HEK293 (cell line): ENCODE measurements at regions not wholly inside any gene's neighbourhood (a gene's known extent, or its start where the extent isn't known, plus 50 kb on each side); places are given as distances from the start of the nearest gene placed in this dataset.

Experiments
- CTCF ChIA-PET: fragments of 350-600 bp; formaldehyde crosslinking; extraction: SDS; loops from one replicate; lab custom pipeline; 2021; ENCODE audit warnings: antibody characterized with exemption; lab: Yijun Ruan, JAX
- POLR2A ChIA-PET: fragments of 300-600 bp; formaldehyde crosslinking; extraction: SDS; loops from one replicate; lab custom pipeline; 2020; ENCODE audit warnings: antibody characterized with exemption, inconsistent platforms; lab: Yijun Ruan, JAX
- H3K27ac ChIP-seq: fragments of 200-500 bp; sonication (Bioruptor generic); 2 replicates; pipeline ENCODE4 v1.5.1; 2014; ENCODE audit warnings: low read depth, low read length, control low read depth, inconsistent platforms; ENCODE audit errors: extremely low read depth
- H3K36me3 ChIP-seq, 2 experiments: fragments of 200-500 bp in 1 of 2; sonication (Bioruptor generic) in 1 of 2; 1 replicate in 1 of 2; 2 replicates in 1 of 2; pipeline ENCODE4 v1.5.1; 2014 to 2017; ENCODE audit warnings: inconsistent platforms in 2 of 2, low read length in 2 of 2; ENCODE audit not compliant: control insufficient read depth in 2 of 2, insufficient read depth in 1 of 2
- H3K4me1 ChIP-seq: fragments of 200-500 bp; sonication (Bioruptor generic); 2 replicates; pipeline ENCODE4 v1.5.1; 2014; ENCODE audit warnings: mild to moderate bottlenecking, low read length, inconsistent platforms; ENCODE audit not compliant: control insufficient read depth, insufficient read depth
- H3K4me3 ChIP-seq: 2 replicates; pipeline ENCODE4 v1.5.1; 2011; ENCODE audit warnings: low read depth, mild to moderate bottlenecking, control low read depth, low read length, moderate library complexity
- H3K9me3 ChIP-seq: fragments of 200-500 bp; sonication (Bioruptor generic); 2 replicates; pipeline ENCODE4 v1.5.1; 2014; ENCODE audit warnings: low read depth, low read length, inconsistent platforms; ENCODE audit not compliant: control insufficient read depth, insufficient read depth
- MEIS1 ChIP-seq: sonication (generic); formaldehyde crosslinking; IDR thresholded peaks from 2 replicates; pipeline ENCODE4 v1.8.1; 2022; ENCODE audit warnings: missing genetic modification reagents, mild to moderate bottlenecking, borderline replicate concordance
- ZSCAN23 ChIP-seq: fragments of 450-650 bp; formaldehyde crosslinking; IDR thresholded peaks from 2 replicates; pipeline ENCODE4 v1.5.1; 2016; ENCODE audit warnings: missing biosample characterization, missing genetic modification characterization
- TF ChIP-seq, protein P1 (sequence below): fragments of 450-650 bp; formaldehyde crosslinking; IDR thresholded peaks from 2 replicates; pipeline ENCODE4 v1.5.1; 2016; ENCODE audit warnings: missing biosample characterization, missing genetic modification characterization, borderline replicate concordance

DNA sequence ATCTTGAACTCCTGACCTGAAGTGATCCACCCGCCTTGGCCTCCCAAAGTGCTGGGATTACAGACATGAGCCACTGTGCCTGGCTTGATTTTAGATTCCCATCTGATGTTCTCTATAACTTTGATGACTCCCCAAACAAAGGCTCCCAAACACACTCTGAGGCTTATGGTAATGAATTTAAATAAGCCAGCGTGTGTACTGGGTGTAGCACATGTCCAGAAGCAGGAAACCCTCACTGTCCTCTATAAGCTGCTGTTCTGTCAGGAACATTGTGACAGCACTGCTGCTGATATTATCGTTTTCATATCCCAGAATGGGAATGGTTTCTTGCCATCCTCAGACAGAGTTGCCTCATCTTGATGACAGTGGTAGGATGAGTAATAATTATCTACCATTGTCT lies 54.1 kb upstream of the SALL4 start (continued):
- TF ChIP-seq, protein P1, sequence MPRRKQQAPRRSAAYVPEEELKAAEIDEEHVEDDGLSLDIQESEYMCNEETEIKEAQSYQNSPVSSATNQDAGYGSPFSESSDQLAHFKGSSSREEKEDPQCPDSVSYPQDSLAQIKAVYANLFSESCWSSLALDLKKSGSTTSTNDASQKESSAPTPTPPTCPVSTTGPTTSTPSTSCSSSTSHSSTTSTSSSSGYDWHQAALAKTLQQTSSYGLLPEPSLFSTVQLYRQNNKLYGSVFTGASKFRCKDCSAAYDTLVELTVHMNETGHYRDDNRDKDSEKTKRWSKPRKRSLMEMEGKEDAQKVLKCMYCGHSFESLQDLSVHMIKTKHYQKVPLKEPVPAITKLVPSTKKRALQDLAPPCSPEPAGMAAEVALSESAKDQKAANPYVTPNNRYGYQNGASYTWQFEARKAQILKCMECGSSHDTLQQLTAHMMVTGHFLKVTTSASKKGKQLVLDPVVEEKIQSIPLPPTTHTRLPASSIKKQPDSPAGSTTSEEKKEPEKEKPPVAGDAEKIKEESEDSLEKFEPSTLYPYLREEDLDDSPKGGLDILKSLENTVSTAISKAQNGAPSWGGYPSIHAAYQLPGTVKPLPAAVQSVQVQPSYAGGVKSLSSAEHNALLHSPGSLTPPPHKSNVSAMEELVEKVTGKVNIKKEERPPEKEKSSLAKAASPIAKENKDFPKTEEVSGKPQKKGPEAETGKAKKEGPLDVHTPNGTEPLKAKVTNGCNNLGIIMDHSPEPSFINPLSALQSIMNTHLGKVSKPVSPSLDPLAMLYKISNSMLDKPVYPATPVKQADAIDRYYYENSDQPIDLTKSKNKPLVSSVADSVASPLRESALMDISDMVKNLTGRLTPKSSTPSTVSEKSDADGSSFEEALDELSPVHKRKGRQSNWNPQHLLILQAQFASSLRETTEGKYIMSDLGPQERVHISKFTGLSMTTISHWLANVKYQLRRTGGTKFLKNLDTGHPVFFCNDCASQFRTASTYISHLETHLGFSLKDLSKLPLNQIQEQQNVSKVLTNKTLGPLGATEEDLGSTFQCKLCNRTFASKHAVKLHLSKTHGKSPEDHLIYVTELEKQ (tag by site-specific recombination) = no peak
- TF ChIP-seq, all 188 proteins: peak for 0

DNA sequence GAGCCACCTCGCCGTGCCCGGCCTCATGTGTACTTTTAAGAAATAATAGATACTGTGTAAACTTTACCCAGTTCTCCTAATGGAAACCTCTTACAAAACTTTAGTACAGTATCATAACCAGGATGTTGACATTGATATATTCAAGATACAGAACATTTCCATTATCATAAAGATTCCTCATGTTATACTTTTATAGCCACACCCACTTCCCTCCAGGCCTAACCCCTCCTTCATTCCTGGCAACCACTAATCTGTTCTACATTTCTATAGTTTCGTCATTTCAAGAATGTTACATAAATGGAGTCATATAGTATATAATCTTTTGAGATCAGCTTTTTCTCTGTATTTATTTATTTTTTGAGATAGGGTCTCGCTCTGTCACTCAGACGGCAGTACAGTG lies 52.6 kb upstream of the SALL4 start:
- Histone ChIP-seq H3K27ac (no peak overlapping the region), H3K36me3 (no peaks in the 10 kb centered on the region), H3K4me1 (peaks cover 5% of the 10 kb centered on the region), H3K9me3 (no peaks in the 10 kb centered on the region), H3K4me3 (no peak overlapping the region)
- ChIA-PET POLR2A (no interaction called here), CTCF (no interaction called here)
- TF ChIP-seq ZSCAN23 (tag by site-specific recombination) (no peak), MEIS1 (CRISPR knock-in tag) (no peak)
